Activated gamma-delta T cell treated with anti-CD3 and anti-CD28 coated beads, Interleukin-2, amount 50 U/mL, for 16 hours (primary cell): ENCODE measurements at regions not wholly inside any gene's neighbourhood (a gene's known extent, or its start where the extent isn't known, plus 50 kb on each side); places are given as distances from the start of the nearest gene placed in this dataset.
A peak's percentile ranks its signal among the peaks of the same experiment; 100 is the strongest.

Source experiments
- DNase-seq: peaks from one replicate; pipeline ENCODE4 v3.0.0-alpha.2; 2020; ENCODE audit warnings: low read depth

- no peak for DNase-seq
Measured at GRCh38 chr4:152112190-152112589, 351.4 kb upstream of the GATB start.

- no peak for DNase-seq
Measured at GRCh38 chr4:152110780-152111179, 350.0 kb upstream of the GATB start.

GRCh38 chr4:152109531-152110509, 349.0 kb upstream of the GATB start:
- no peak for DNase-seq

GRCh38 chr4:152107736-152108500, 347.1 kb upstream of the GATB start:
- no peak for DNase-seq

- DNase-seq = no peak
Measured at GRCh38 chr4:152106781-152107321, 346.0 kb upstream of the GATB start.

GRCh38 chr4:152106113-152106763, 345.4 kb upstream of the GATB start:
- DNase-seq = no peak

GRCh38 chr4:152104901-152105357, 344.1 kb upstream of the GATB start:
- no peak for DNase-seq

- DNase-seq = no peak
Measured at GRCh38 chr4:152104356-152104755, 343.5 kb upstream of the GATB start.

GRCh38 chr4:152103181-152103901, 342.5 kb upstream of the GATB start:
- no peak for DNase-seq

GRCh38 chr4:152102436-152103000, 341.7 kb upstream of the GATB start:
- no peak for DNase-seq

- no peak for DNase-seq
Measured at GRCh38 chr4:152101556-152102435, 341.0 kb upstream of the GATB start.

GRCh38 chr4:152100379-152101201, 339.8 kb upstream of the GATB start:
- peak; percentile 63 for DNase-seq

- DNase-seq = no peak
Measured at GRCh38 chr4:152099981-152100378, 339.2 kb upstream of the GATB start.

GRCh38 chr4:152099555-152099954, 338.7 kb upstream of the GATB start:
- DNase-seq = no peak

- no peak for DNase-seq
Measured at GRCh38 chr4:152099061-152099425, 338.2 kb upstream of the GATB start.

- DNase-seq = no peak
Measured at GRCh38 chr4:152098365-152099060, 337.7 kb upstream of the GATB start.

- DNase-seq = no peak
Measured at GRCh38 chr4:152097371-152097770, 336.6 kb upstream of the GATB start.

- no peak for DNase-seq
Measured at GRCh38 chr4:152095701-152096070, 334.9 kb upstream of the GATB start.
